K562 (cell line): ENCODE measurements at regions not wholly inside any gene's neighbourhood (a gene's known extent, or its start where the extent isn't known, plus 50 kb on each side); places are given as distances from the start of the nearest gene placed in this dataset.

Experiments
- ATAC-seq: fragments of 200-7000 bp; cut with Tn5 transposase; 3 replicates; pipeline ENCODE4 v1.9.1; 2020; ENCODE audit warnings: moderate library complexity
- BruUV-seq: library from RNA; stranded (reverse); fragments of 400-500 nt; replicated peaks from 2 replicates; lab custom pipeline; 2021; lab: Mats Ljungman, UMichigan
- CTCF ChIA-PET: fragments of 300-600 bp; formaldehyde crosslinking; extraction: SDS; loops from one replicate; lab custom pipeline; 2021; ENCODE audit warnings: low intra/inter-chr PET ratio; lab: Yijun Ruan, JAX
- POLR2A ChIA-PET: fragments of 300-600, 350-650 bp; sonication (Branson Sonifier 250); formaldehyde crosslinking; extraction: SDS; loops from one replicate; lab custom pipeline; 2021; ENCODE audit warnings: antibody characterized with exemption, inconsistent platforms; lab: Yijun Ruan, JAX
- DNase-seq, 4 experiments: peaks; one replicate each; pipeline versions ENCODE4 v3.0.0 to v3.0.0-alpha.2; 2011 to 2018; ENCODE audit warnings: low spot score in 3 of 4, mixed read lengths in 3 of 4; ENCODE audit errors: extremely low read depth in 1 of 4
- FAIRE-seq: peaks from 2 replicates; lab custom pipeline; 2011; peaks lifted over from hg19 to GRCh38; lab: Jason Lieb, UNC
- H2AFZ ChIP-seq: 2 replicates; pipeline ENCODE4 v1.6.0; 2011; ENCODE audit warnings: low read depth, low read length, control low read depth, inconsistent platforms
- H3K27ac ChIP-seq: fragments of 200-600 bp; 3 replicates; pipeline ENCODE4 v1.8.0; 2011; ENCODE audit warnings: low read depth, mild to moderate bottlenecking, control low read depth, inconsistent platforms, low read length, moderate library complexity, mixed read lengths; ENCODE audit errors: extremely low read depth
- H3K27me3 ChIP-seq, 2 experiments: fragments of 300-600 bp in 1 of 2; 2 replicates in 1 of 2; 3 replicates in 1 of 2; pipeline versions ENCODE4 v1.6.0 to v1.8.0; 2011; ENCODE audit warnings: inconsistent platforms in 2 of 2, low read length in 2 of 2, mild to moderate bottlenecking in 1 of 2, mixed read lengths in 1 of 2, moderate library complexity in 1 of 2; ENCODE audit not compliant: control insufficient read depth in 2 of 2, insufficient read depth in 2 of 2
- H3K36me3 ChIP-seq: fragments of 300-600 bp; 3 replicates; pipeline ENCODE4 v1.8.0; 2011; ENCODE audit warnings: mild to moderate bottlenecking, low read length, inconsistent platforms; ENCODE audit not compliant: control insufficient read depth, insufficient read depth
- H3K4me1 ChIP-seq, 2 experiments: fragments of 200-600 bp in 1 of 2; replicated peaks in 1 of 2; 2 replicates in 1 of 2; 3 replicates in 1 of 2; pipeline versions ENCODE4 v1.5.1 to v1.8.0; 2011; ENCODE audit warnings: inconsistent platforms in 2 of 2, low read length in 2 of 2, mild to moderate bottlenecking in 1 of 2, mixed read lengths in 1 of 2, moderate library complexity in 1 of 2; ENCODE audit not compliant: control insufficient read depth in 2 of 2, insufficient read depth in 2 of 2
- H3K4me2 ChIP-seq: 2 replicates; pipeline ENCODE4 v1.6.1; 2011; ENCODE audit warnings: low read length, control low read depth, inconsistent platforms, mixed read lengths; ENCODE audit not compliant: insufficient read depth
- H3K4me3 ChIP-seq: fragments of 200-600 bp; sonication (generic), shearing (Covaris generic); 2 replicates; pipeline ENCODE4 v1.5.1; 2016; ENCODE audit warnings: control low read depth, inconsistent platforms
- H3K79me2 ChIP-seq: fragments of 200-600 bp; 3 replicates; pipeline ENCODE4 v1.8.0; 2011; ENCODE audit warnings: low read length, inconsistent platforms; ENCODE audit not compliant: control insufficient read depth, insufficient read depth
- H3K9ac ChIP-seq, 2 experiments: 2 replicates each; pipeline versions ENCODE4 v1.6.0 to v1.6.1; 2011; ENCODE audit warnings: low read depth in 2 of 2, low read length in 2 of 2, control low read depth in 1 of 2, inconsistent platforms in 1 of 2, mild to moderate bottlenecking in 1 of 2, mixed read lengths in 1 of 2; ENCODE audit not compliant: insufficient read depth in 1 of 2
- H3K9me1 ChIP-seq: one replicate; pipeline ENCODE4 v1.6.0; 2011; ENCODE audit warnings: inconsistent platforms, mild to moderate bottlenecking, low read length, moderate library complexity; ENCODE audit not compliant: control insufficient read depth, insufficient read depth
- H3K9me3 ChIP-seq: replicated peaks from 2 replicates; pipeline ENCODE4 v1.5.1; 2011; ENCODE audit warnings: low read depth, low read length, inconsistent platforms; ENCODE audit not compliant: control insufficient read depth, insufficient read depth
- H4K20me1 ChIP-seq: replicated peaks from 2 replicates; pipeline ENCODE4 v1.6.1; 2011; ENCODE audit warnings: low read length, inconsistent platforms, mixed read lengths; ENCODE audit not compliant: control insufficient read depth, insufficient read depth
- GATAD2B ChIP-seq: fragments of 450-650 bp; IDR thresholded peaks from 2 replicates; pipeline ENCODE4 v1.6.1; 2017; ENCODE audit warnings: mild to moderate bottlenecking, borderline replicate concordance
- HCFC1 ChIP-seq: IDR thresholded peaks from 2 replicates; pipeline ENCODE4 v1.6.1; 2012; ENCODE audit warnings: low read depth, low read length, improper control_type of control experiment
- IRF2 ChIP-seq: sonication (generic); formaldehyde crosslinking; IDR thresholded peaks from 2 replicates; pipeline ENCODE4 v1.8.1; 2022; ENCODE audit warnings: mild to moderate bottlenecking, missing genetic modification reagents
- PKNOX1 ChIP-seq: fragments of 450-650 bp; IDR thresholded peaks from 2 replicates; pipeline ENCODE4 v1.6.1; 2016
- RAD51 ChIP-seq: fragments of 450-650 bp; IDR thresholded peaks from 2 replicates; pipeline ENCODE4 v1.7.1; 2016; ENCODE audit warnings: low read depth, mild to moderate bottlenecking, borderline replicate concordance
- SIX5 ChIP-seq, 2 experiments: IDR thresholded peaks; 2 replicates each; pipeline ENCODE4 v1.6.1; 2011; ENCODE audit warnings: low read length in 2 of 2, borderline replicate concordance in 1 of 2, low read depth in 1 of 2, mild to moderate bottlenecking in 1 of 2, moderate library complexity in 1 of 2; ENCODE audit not compliant: insufficient read depth in 1 of 2
- SUPT5H ChIP-seq: fragments of 450-650 bp; IDR thresholded peaks from 2 replicates; pipeline ENCODE4 v1.6.1; 2016
- USF1 ChIP-seq: sonication (generic); formaldehyde crosslinking; IDR thresholded peaks from 2 replicates; pipeline ENCODE4 v1.9.0; 2022; ENCODE audit warnings: mild to moderate bottlenecking, missing genetic modification reagents
- USF2 ChIP-seq: sonication (generic); formaldehyde crosslinking; IDR thresholded peaks from 2 replicates; pipeline ENCODE4 v1.5.0; 2020; ENCODE audit warnings: missing genetic modification reagents
- ZBED1 ChIP-seq: IDR thresholded peaks from 2 replicates; pipeline ENCODE4 v1.6.1; 2014
- ZC3H8 ChIP-seq: fragments of 450-650 bp; IDR thresholded peaks from 2 replicates; pipeline ENCODE4 v1.6.1; 2017
- ZNF143 ChIP-seq: sonication (generic); formaldehyde crosslinking; IDR thresholded peaks from 2 replicates; pipeline ENCODE4 v1.9.0; 2022; ENCODE audit warnings: mild to moderate bottlenecking, missing genetic modification reagents
- WGBS: fragments of 100-300 bp; shearing (Covaris generic); methylation state at CpG from one replicate; pipeline ENCODE4 v1.1.6; 2016; ENCODE audit warnings: low coverage, mixed read lengths; ENCODE audit not compliant: insufficient coverage; ENCODE audit errors: missing lambda C conversion rate; 5-methylcytosine and 5-hydroxymethylcytosine counted together
- in situ Hi-C: fragments of 300-500 bp; cut with MboI; formaldehyde crosslinking; loops from 4 replicates; pipeline ENCODE4 v1.15.0; 2018; ENCODE audit warnings: inconsistent platforms, mixed read lengths
- intact Hi-C: fragments of 100-400 bp; cut with micrococcal nuclease; formaldehyde crosslinking; loops from 2 replicates; pipeline ENCODE4 v1.14.2; 2022

GRCh38 chr11:44371706-44372105, 61.8 kb upstream of the ALX4 start:
- H3K9me3 ChIP-seq = no peaks in the 10 kb centered on the region
- ChIA-PET CTCF (no interaction called here), POLR2A (no interaction called here)
- no peak overlapping the region for H3K9ac ChIP-seq
- no peaks in the 10 kb centered on the region for H3K9me1 ChIP-seq
- H3K36me3 ChIP-seq = no peaks in the 10 kb centered on the region
- 19% methylated on average over 4 of the region's 4 CpGs for WGBS
- TF ChIP-seq ZBED1 (no peak), SUPT5H (no peak)
- no peak overlapping the region for H3K4me3 ChIP-seq
- no peak overlapping the region for H3K27ac ChIP-seq
- intact Hi-C loops (no loop called here), in situ Hi-C loops (no loop called here)
- no peaks in the 10 kb centered on the region for H3K27me3 ChIP-seq
- FAIRE-seq (no peak), DNase-seq (no peak), ATAC-seq (no peak)
- no TSS peak for BruUV-seq
- no peaks in the 10 kb centered on the region for H3K79me2 ChIP-seq
- no peak overlapping the region for H2AFZ ChIP-seq
- H3K4me2 ChIP-seq = no peak overlapping the region
- H4K20me1 ChIP-seq = no peaks in the 10 kb centered on the region
- peaks cover 0 to 6% of the 10 kb centered on the region in 2 experiments; a peak in 2 of 5 replicates for H3K4me1 ChIP-seq

- Histone ChIP-seq H3K27me3 (no peaks in the 10 kb centered on the region), H3K9ac (no peak overlapping the region), H3K36me3 (no peaks in the 10 kb centered on the region), H3K4me2 (no peak overlapping the region), H2AFZ (no peak overlapping the region), H4K20me1 (no peaks in the 10 kb centered on the region), H3K4me1 (peaks cover 0 to 11% of the 10 kb centered on the region in 2 experiments; a peak in 3 of 5 replicates), H3K79me2 (no peaks in the 10 kb centered on the region), H3K9me3 (no peaks in the 10 kb centered on the region), H3K27ac (no peak overlapping the region), H3K9me1 (no peaks in the 10 kb centered on the region), H3K4me3 (no peak overlapping the region)
- in situ Hi-C loops (no loop called here), intact Hi-C loops (no loop called here)
- WGBS = 5% methylated on average over 3 of the region's 3 CpGs
- ChIA-PET POLR2A (interaction anchor here (0.6 kb wide), 1 partner anchor 522 kb away, joined by 5 read pairs; no protein-coding TSS in a partner anchor), CTCF (no interaction called here)
- DNase-seq = peak in 3 of 4 experiments; percentile 27 to 39 (median 33)
- peak; percentile 77 for ATAC-seq
- BruUV-seq = no TSS peak
- FAIRE-seq = peak; percentile 69
- TF ChIP-seq ZNF143 (CRISPR knock-in tag) (peak; percentile 81), ZC3H8 (no peak), SIX5 (IDR thresholded peaks at IDR 0.05; ENCODE audit: borderline replicate concordance in 1 of 2, insufficient read depth in 1 of 2, low read depth in 1 of 2, low read length in 2 of 2) (peak; percentile 58 to 61; a peak in 3 of 4 replicates), GATAD2B (no peak), PKNOX1 (0 out of 2 replicates have a peak, but pooled peaks have one; percentile 43), HCFC1 (peak; percentile 85), USF1 (CRISPR knock-in tag) (peak; percentile 77), RAD51 (peak; percentile 35; the same call in 1 of the 2 replicates), IRF2 (CRISPR knock-in tag) (no peak), USF2 (CRISPR knock-in tag) (peak; percentile 80)
Observed at GRCh38 chr11:44372989-44373388, 63.0 kb upstream of the ALX4 start.
